NB4 (cell line): ENCODE measurements at regions not wholly inside any gene's neighbourhood (a gene's known extent, or its start where the extent isn't known, plus 50 kb on each side); places are given as distances from the start of the nearest gene placed in this dataset.

Experiments
- DNase-seq: peaks from one replicate; pipeline ENCODE4 v3.0.0; 2010; ENCODE audit warnings: low read depth
- H3K4me3 ChIP-seq: one replicate; pipeline ENCODE4 v1.5.1; 2011; ENCODE audit warnings: mild to moderate bottlenecking, low read depth, low read length, moderate library complexity
- MYC ChIP-seq: IDR thresholded peaks from 2 replicates; pipeline ENCODE4 v1.6.1; 2011; ENCODE audit warnings: low read depth, low read length
- POLR2A ChIP-seq: IDR thresholded peaks from 2 replicates; pipeline ENCODE4 v1.6.1; 2011; ENCODE audit warnings: mild to moderate bottlenecking; ENCODE audit not compliant: insufficient read length; ENCODE audit errors: extremely low read depth
- TF ChIP-seq, protein P1 (sequence below): IDR thresholded peaks from one replicate; pipeline ENCODE4 v1.5.1; 2012; ENCODE audit warnings: low read depth, low read length
- TF ChIP-seq, protein P2 (sequence below): IDR thresholded peaks from 2 replicates; pipeline ENCODE4 v1.6.1; 2011; ENCODE audit warnings: low read depth, low read length

- TF ChIP-seq, protein P1, sequence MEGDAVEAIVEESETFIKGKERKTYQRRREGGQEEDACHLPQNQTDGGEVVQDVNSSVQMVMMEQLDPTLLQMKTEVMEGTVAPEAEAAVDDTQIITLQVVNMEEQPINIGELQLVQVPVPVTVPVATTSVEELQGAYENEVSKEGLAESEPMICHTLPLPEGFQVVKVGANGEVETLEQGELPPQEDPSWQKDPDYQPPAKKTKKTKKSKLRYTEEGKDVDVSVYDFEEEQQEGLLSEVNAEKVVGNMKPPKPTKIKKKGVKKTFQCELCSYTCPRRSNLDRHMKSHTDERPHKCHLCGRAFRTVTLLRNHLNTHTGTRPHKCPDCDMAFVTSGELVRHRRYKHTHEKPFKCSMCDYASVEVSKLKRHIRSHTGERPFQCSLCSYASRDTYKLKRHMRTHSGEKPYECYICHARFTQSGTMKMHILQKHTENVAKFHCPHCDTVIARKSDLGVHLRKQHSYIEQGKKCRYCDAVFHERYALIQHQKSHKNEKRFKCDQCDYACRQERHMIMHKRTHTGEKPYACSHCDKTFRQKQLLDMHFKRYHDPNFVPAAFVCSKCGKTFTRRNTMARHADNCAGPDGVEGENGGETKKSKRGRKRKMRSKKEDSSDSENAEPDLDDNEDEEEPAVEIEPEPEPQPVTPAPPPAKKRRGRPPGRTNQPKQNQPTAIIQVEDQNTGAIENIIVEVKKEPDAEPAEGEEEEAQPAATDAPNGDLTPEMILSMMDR: no peak
- TF ChIP-seq MYC: no peak
- TF ChIP-seq POLR2A: no peak
- TF ChIP-seq, protein P2, sequence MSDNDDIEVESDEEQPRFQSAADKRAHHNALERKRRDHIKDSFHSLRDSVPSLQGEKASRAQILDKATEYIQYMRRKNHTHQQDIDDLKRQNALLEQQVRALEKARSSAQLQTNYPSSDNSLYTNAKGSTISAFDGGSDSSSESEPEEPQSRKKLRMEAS: no peak
- H3K4me3 ChIP-seq: no peak overlapping the region
- DNase-seq: no peak
These were observed 140.2 kb upstream of the RMST start for GRCh38 chr12:97322388-97322787.

DNA sequence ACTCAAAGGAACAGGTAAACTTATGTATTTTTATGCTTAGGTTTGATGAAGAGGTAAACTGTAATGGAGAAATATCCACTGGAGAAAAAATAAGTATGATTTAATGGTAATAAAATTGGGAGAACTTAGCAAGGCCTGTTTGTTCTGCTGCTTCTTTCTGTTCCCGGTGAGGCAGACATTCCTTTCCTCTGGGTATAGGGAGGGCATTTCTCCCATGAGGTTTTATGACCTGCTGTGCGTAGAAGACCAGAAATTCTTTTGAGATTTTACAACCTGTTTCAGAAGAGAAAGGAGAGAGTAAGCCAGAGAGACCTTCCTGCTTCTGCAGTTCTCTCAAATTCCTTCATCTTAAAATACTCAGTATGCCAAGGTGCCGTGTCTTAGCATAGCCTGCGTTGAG, 139.4 kb upstream of the RMST start:
- TF ChIP-seq POLR2A: no peak
- TF ChIP-seq, protein P2: no peak
- TF ChIP-seq MYC: no peak
- TF ChIP-seq, protein P1: no peak
- no peak for DNase-seq
- H3K4me3 ChIP-seq: no peak overlapping the region

- TF ChIP-seq, protein P1: no peak
- TF ChIP-seq POLR2A: no peak
- TF ChIP-seq, protein P2: no peak
- no peak for DNase-seq
- H3K4me3 ChIP-seq: no peak overlapping the region
These were observed 138.1 kb upstream of the RMST start for GRCh38 chr12:97324471-97324870.

DNA sequence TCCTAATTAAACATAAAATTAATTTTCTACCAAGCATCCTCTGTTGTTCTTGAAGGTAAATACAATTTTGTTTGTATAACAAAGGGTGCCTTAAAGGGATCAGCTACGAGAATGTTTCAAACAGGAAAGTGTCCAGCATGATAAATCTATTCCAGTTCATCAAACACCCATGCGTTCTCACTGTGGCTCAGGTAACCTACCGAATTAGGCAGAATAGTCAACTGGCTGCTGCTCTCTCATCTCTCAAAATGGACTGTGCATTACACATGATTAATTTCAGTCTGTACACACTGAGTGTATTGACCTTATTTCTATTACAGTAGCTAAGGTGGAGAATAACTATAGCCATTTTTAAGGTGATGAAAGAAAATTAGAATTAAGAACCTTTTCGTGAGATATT, 127.5 kb upstream of the RMST start:
- no peak overlapping the region for H3K4me3 ChIP-seq
- no peak for TF ChIP-seq POLR2A
- TF ChIP-seq MYC: no peak
- TF ChIP-seq, protein P1: no peak
- TF ChIP-seq, protein P2: no peak
- no peak for DNase-seq

DNA sequence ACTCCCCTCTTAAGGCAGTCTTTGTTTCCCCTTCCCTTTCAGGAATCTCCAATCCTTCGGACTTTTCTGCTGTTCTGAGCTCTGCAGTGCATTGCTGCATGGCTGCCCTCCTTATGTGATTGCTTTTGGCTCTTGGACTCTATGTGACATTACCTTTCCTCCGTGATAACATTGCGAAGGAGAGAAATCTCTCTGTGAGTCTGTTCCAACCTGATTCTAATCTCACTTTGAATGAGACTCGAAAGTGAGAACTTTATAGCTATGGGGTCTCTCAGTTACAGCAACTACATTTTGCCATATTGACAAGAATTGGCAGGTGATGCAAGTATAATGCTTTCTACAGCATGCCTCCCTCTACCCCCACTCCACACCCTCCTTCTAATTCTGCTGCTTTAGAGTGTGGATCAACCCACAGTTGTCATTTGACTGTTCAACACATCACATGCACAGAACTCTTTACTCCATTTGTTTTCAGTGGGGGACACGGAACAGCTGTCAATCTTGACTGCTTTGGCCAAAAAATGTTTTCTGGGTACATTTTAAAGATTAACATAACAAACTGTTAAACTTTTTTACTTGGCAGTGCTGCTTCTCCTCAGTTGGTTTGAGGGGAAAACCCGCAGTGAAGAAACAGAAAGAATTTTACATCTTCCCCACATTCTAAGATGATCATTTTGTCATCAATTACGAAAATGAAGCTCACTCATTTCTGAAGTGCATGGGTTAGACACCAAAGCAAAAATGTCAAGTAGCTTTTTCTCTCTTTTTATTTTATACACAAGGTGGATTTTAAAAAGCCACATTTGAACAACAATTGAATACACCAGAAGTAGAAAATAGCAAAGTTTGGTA, 125.5 kb upstream of the RMST start:
- DNase-seq: no peak
- H3K4me3 ChIP-seq: no peak overlapping the region
- no peak for TF ChIP-seq MYC
- TF ChIP-seq, protein P2: no peak
- no peak for TF ChIP-seq POLR2A
- TF ChIP-seq, protein P1: no peak

DNA sequence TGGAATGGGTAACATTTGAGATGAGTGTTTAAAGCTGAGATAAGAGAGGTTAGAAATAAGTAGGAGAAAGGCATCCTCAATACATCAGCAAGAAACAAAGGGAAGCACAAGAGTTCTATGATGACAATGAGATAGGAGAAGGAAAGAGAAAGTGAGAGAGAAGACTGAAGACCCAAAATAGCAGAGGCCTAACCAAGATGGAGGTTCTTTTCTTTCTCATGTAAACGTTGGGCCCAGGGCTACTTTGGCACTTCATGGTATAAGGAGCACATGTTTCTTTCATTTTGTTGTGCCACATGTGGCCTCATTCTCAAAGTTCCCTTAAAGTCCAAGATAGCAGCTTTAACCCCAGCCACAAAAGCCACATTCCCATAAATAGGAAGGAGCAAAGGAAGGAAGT, 120.5 kb upstream of the RMST start:
- no peak overlapping the region for H3K4me3 ChIP-seq
- TF ChIP-seq, protein P2: no peak
- TF ChIP-seq POLR2A (no peak), MYC (no peak)
- TF ChIP-seq, protein P1: no peak

More for the DNA sequence above, 120.5 kb upstream of the RMST start:
- no peak for DNase-seq
